Stimulated activated CD8-positive, alpha-beta memory T cell treated with anti-CD3 and anti-CD28 coated beads, Interleukin-12 subunit alpha, Interleukin-12 subunit beta, amount 100 ng/mL, for 4 hours (primary cell): ENCODE measurements at regions not wholly inside any gene's neighbourhood (a gene's known extent, or its start where the extent isn't known, plus 50 kb on each side); places are given as distances from the start of the nearest gene placed in this dataset.

ENCODE experiments used
- DNase-seq: peaks from one replicate; pipeline ENCODE4 v3.0.0-alpha.2; 2020; ENCODE audit warnings: low read depth

GRCh38 chr9:75616841-75617566 is 273.5 kb upstream of the PCSK5 start:
- no peak for DNase-seq

- DNase-seq: no peak
Observed at GRCh38 chr9:75623462-75623861, 267.0 kb upstream of the PCSK5 start.

GRCh38 chr9:75624998-75625397 is 265.5 kb upstream of the PCSK5 start:
- DNase-seq: no peak

- no peak for DNase-seq
Observed at GRCh38 chr9:75626860-75627259, 263.6 kb upstream of the PCSK5 start.

GRCh38 chr9:75628952-75629351 is 261.5 kb upstream of the PCSK5 start:
- no peak for DNase-seq

GRCh38 chr9:75633451-75634057 is 256.9 kb upstream of the PCSK5 start:
- no peak for DNase-seq

- no peak for DNase-seq
Observed at GRCh38 chr9:75636427-75637045, 253.9 kb upstream of the PCSK5 start.

GRCh38 chr9:75639971-75640610 is 250.4 kb upstream of the PCSK5 start:
- no peak for DNase-seq

GRCh38 chr9:75642522-75642921 is 248.0 kb upstream of the PCSK5 start:
- DNase-seq: no peak

- DNase-seq: no peak
Observed at GRCh38 chr9:75644649-75645048, 245.8 kb upstream of the PCSK5 start.

GRCh38 chr9:75648034-75648433 is 242.4 kb upstream of the PCSK5 start:
- DNase-seq: no peak

GRCh38 chr9:75649060-75649459 is 241.4 kb upstream of the PCSK5 start:
- no peak for DNase-seq

GRCh38 chr9:75651709-75652108 is 238.8 kb upstream of the PCSK5 start:
- no peak for DNase-seq

- no peak for DNase-seq
Observed at GRCh38 chr9:75653335-75653734, 237.1 kb upstream of the PCSK5 start.

GRCh38 chr9:75653750-75654149 is 236.7 kb upstream of the PCSK5 start:
- no peak for DNase-seq

- no peak for DNase-seq
Observed at GRCh38 chr9:75657015-75657414, 233.5 kb upstream of the PCSK5 start.

- no peak for DNase-seq
Observed at GRCh38 chr9:75658301-75658905, 232.1 kb upstream of the PCSK5 start.

GRCh38 chr9:75664597-75664996 is 225.9 kb upstream of the PCSK5 start:
- DNase-seq: no peak

- DNase-seq: no peak
Observed at GRCh38 chr9:75666856-75667554, 223.5 kb upstream of the PCSK5 start.

- no peak for DNase-seq
Observed at GRCh38 chr9:75669721-75670120, 220.8 kb upstream of the PCSK5 start.

- DNase-seq: no peak
Observed at GRCh38 chr9:75671354-75671753, 219.1 kb upstream of the PCSK5 start.

GRCh38 chr9:75672478-75672877 is 218.0 kb upstream of the PCSK5 start:
- DNase-seq: no peak
